ENCODE measurements at regions not wholly inside any gene's neighbourhood (a gene's known extent, or its start where the extent isn't known, plus 50 kb on each side); places are given as distances from the start of the nearest gene placed in this dataset.

DNA sequence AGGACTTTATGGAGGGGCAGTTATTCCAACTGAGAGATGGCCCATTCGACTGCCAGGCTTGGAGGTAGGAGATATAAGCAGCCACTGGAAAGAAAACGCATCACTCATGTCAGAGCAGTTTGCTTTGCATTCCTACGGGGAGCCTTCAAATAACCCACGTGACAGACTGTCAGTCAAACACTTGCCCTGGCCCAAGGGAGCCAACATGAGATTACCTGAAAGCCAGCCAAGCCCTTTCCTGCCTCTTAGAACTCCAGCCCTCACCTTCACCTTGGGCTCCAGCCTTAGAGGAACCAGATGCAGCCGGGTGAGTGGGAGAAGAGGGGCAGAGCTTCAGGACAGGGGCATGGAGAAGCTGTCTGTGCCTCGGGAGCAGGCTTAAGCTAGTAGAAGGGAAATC, 95.3 kb upstream of the CXCL13 start:
- TF ChIP-seq POLR2AphosphoS5 (IDR thresholded peaks at IDR 0.05; ENCODE audit: low read depth, low read length) (no peak), TAF1 (IDR thresholded peaks at IDR 0.05; ENCODE audit: borderline replicate concordance, low read depth, low read length) (no peak), POLR2A (IDR thresholded peaks at IDR 0.05; ENCODE audit: low read depth, low read length) (no peak)
